ENCODE measurements at regions not wholly inside any gene's neighbourhood (a gene's known extent, or its start where the extent isn't known, plus 50 kb on each side); places are given as distances from the start of the nearest gene placed in this dataset.

- no peak for TF ChIP-seq CTCF (IDR thresholded peaks at IDR 0.05; ENCODE audit: insufficient read depth, low read length, poor library complexity, severe bottlenecking)
- TF ChIP-seq EZH2phosphoT487 (conservative IDR thresholded peaks at IDR 0.05; ENCODE audit: low read length), result no peak
Measured at GRCh38 chr12:47321436-47321835, 241.7 kb upstream of the AMIGO2 start.
